ENCODE measurements at regions not wholly inside any gene's neighbourhood (a gene's known extent, or its start where the extent isn't known, plus 50 kb on each side); places are given as distances from the start of the nearest gene placed in this dataset.

- POLR2A ChIA-PET, result no interaction called here
Measured at GRCh38 chr17:83200231-83200699, 120.9 kb downstream of the METRNL start.

GRCh38 chr17:83200751-83201150, 121.3 kb downstream of the METRNL start:
- CTCF ChIA-PET, result interaction anchor here (0.6 kb wide), 1 partner anchor 646 kb away, joined by 3 read pairs; no protein-coding TSS in a partner anchor
- Mint-ChIP-seq H3K4me3 (ENCODE audit: unreplicated experiment) (no peak overlapping the region), H3K9me3 (ENCODE audit: unreplicated experiment) (no peaks in the 10 kb centered on the region), H3K36me3 (ENCODE audit: insufficient read depth, unreplicated experiment) (no peaks in the 10 kb centered on the region), H3K27ac (ENCODE audit: low read depth, unreplicated experiment) (no peak overlapping the region), H3K27me3 (ENCODE audit: insufficient read depth, unreplicated experiment) (no peaks in the 10 kb centered on the region), H3K4me1 (ENCODE audit: insufficient read depth, unreplicated experiment) (peaks cover 11% of the 10 kb centered on the region)
- intact Hi-C loops (cut with micrococcal nuclease), result no loop called here
- TF ChIP-seq CTCF (IDR thresholded peaks at IDR 0.05; ENCODE audit: unreplicated experiment), result no peak
- BruUV-seq (replicated peaks), result no TSS peak
- POLR2A ChIA-PET, result no interaction called here
- DNase-seq (ENCODE audit: unreplicated experiment), result no peak

More at GRCh38 chr17:83200231-83200699, 120.9 kb downstream of the METRNL start:
- no peaks in the 10 kb centered on the region for H3K36me3 Mint-ChIP-seq (ENCODE audit: insufficient read depth, unreplicated experiment)
- no TSS peak for BruUV-seq (replicated peaks)
- H3K4me3 Mint-ChIP-seq (ENCODE audit: unreplicated experiment), result no peak overlapping the region
- H3K27ac Mint-ChIP-seq (ENCODE audit: low read depth, unreplicated experiment), result no peak overlapping the region
- no peak for TF ChIP-seq CTCF (IDR thresholded peaks at IDR 0.05; ENCODE audit: unreplicated experiment)
- H3K27me3 Mint-ChIP-seq (ENCODE audit: insufficient read depth, unreplicated experiment), result no peaks in the 10 kb centered on the region
- no peak for DNase-seq (ENCODE audit: unreplicated experiment)
- intact Hi-C loops (cut with micrococcal nuclease), result no loop called here
- no peaks in the 10 kb centered on the region for H3K9me3 Mint-ChIP-seq (ENCODE audit: unreplicated experiment)
- CTCF ChIA-PET, result no interaction called here
- H3K4me1 Mint-ChIP-seq (ENCODE audit: insufficient read depth, unreplicated experiment), result peaks cover 11% of the 10 kb centered on the region

GRCh38 chr17:83201206-83202001, 122.0 kb downstream of the METRNL start:
- intact Hi-C loops (cut with micrococcal nuclease), result no loop called here
- no peak for DNase-seq (ENCODE audit: unreplicated experiment)
- no peak for TF ChIP-seq CTCF (IDR thresholded peaks at IDR 0.05; ENCODE audit: unreplicated experiment)
- Mint-ChIP-seq H3K4me3 (ENCODE audit: unreplicated experiment) (no peak overlapping the region), H3K9me3 (ENCODE audit: unreplicated experiment) (no peaks in the 10 kb centered on the region), H3K27me3 (ENCODE audit: insufficient read depth, unreplicated experiment) (no peaks in the 10 kb centered on the region), H3K4me1 (ENCODE audit: insufficient read depth, unreplicated experiment) (peaks cover 6% of the 10 kb centered on the region), H3K27ac (ENCODE audit: low read depth, unreplicated experiment) (no peak overlapping the region), H3K36me3 (ENCODE audit: insufficient read depth, unreplicated experiment) (no peaks in the 10 kb centered on the region)
- POLR2A ChIA-PET, result no interaction called here
- BruUV-seq (replicated peaks), result no TSS peak
- CTCF ChIA-PET, result interaction anchor here (0.6 to 1.5 kb wide), 3 partner anchors 294 to 647 kb away, joined by 3 to 8 read pairs (median 3); no protein-coding TSS in a partner anchor

GRCh38 chr17:83202002-83203000, 122.9 kb downstream of the METRNL start:
- TF ChIP-seq CTCF (IDR thresholded peaks at IDR 0.05; ENCODE audit: unreplicated experiment), result no peak
- intact Hi-C loops (cut with micrococcal nuclease), result no loop called here
- no peaks in the 10 kb centered on the region for H3K36me3 Mint-ChIP-seq (ENCODE audit: insufficient read depth, unreplicated experiment)
- H3K9me3 Mint-ChIP-seq (ENCODE audit: unreplicated experiment), result no peaks in the 10 kb centered on the region
- no peaks in the 10 kb centered on the region for H3K27me3 Mint-ChIP-seq (ENCODE audit: insufficient read depth, unreplicated experiment)
- ChIA-PET CTCF (interaction anchor here (0.6 to 1.5 kb wide), 3 partner anchors 69 to 420 kb away, joined by 3 to 8 read pairs (median 3); no protein-coding TSS in a partner anchor), POLR2A (no interaction called here)
- no peak for DNase-seq (ENCODE audit: unreplicated experiment)
- H3K4me1 Mint-ChIP-seq (ENCODE audit: insufficient read depth, unreplicated experiment), result peaks cover 5% of the 10 kb centered on the region
- BruUV-seq (replicated peaks), result no TSS peak
- H3K27ac Mint-ChIP-seq (ENCODE audit: low read depth, unreplicated experiment), result no peak overlapping the region
- H3K4me3 Mint-ChIP-seq (ENCODE audit: unreplicated experiment), result no peak overlapping the region

Data from MCF 10A (cell line).